H1 (cell line): ENCODE measurements at regions not wholly inside any gene's neighbourhood (a gene's known extent, or its start where the extent isn't known, plus 50 kb on each side); places are given as distances from the start of the nearest gene placed in this dataset.
"Not testable (repeated sequence)": the region's sequence is repeated elsewhere in the genome, so short reads cannot be mapped to it uniquely, and the experiment has no call there.

Source experiments
- CTCF ChIA-PET: fragments of 300-600 bp; sonication (Branson Sonifier 250); formaldehyde crosslinking; loops from one replicate; lab custom pipeline; 2021; ENCODE audit not compliant: partially characterized antibody; lab: Charles Lee
- POLR2A ChIA-PET: fragments of 300-600 bp; sonication (Branson Sonifier 250); formaldehyde crosslinking; loops from one replicate; lab custom pipeline; 2021; ENCODE audit warnings: inconsistent platforms; ENCODE audit not compliant: partially characterized antibody; lab: Charles Lee
- DNase-seq, 2 experiments: peaks; one replicate each; pipeline versions ENCODE4 v3.0.0 to v3.0.0-alpha.2; 2010 to 2022; ENCODE audit warnings: low spot score in 2 of 2, low read depth in 1 of 2, mixed read lengths in 1 of 2
- FAIRE-seq: peaks from 2 replicates; lab custom pipeline; 2011; peaks lifted over from hg19 to GRCh38; lab: Jason Lieb, UNC
- H2AFZ ChIP-seq: 2 replicates; pipeline ENCODE4 v1.8.1; 2012; ENCODE audit warnings: low read length, inconsistent platforms
- H2AK5ac ChIP-seq: 2 replicates; pipeline ENCODE4 v1.6.1; 2013; ENCODE audit warnings: low read depth, low read length
- H2BK120ac ChIP-seq: replicated peaks from 2 replicates; pipeline ENCODE3; 2013; ENCODE audit warnings: low read depth, low read length, inconsistent platforms
- H2BK12ac ChIP-seq: 2 replicates; pipeline ENCODE4 v1.6.1; 2013; ENCODE audit warnings: low read depth, low read length
- H2BK15ac ChIP-seq: 2 replicates; pipeline ENCODE4 v1.6.1; 2013; ENCODE audit warnings: low read length
- H2BK20ac ChIP-seq: 2 replicates; pipeline ENCODE4 v1.6.1; 2013; ENCODE audit warnings: low read length
- H2BK5ac ChIP-seq: 2 replicates; pipeline ENCODE4 v1.6.1; 2013; ENCODE audit warnings: low read depth, low read length
- H3K14ac ChIP-seq: 2 replicates; pipeline ENCODE4 v1.6.1; 2013; ENCODE audit warnings: inconsistent platforms; ENCODE audit not compliant: insufficient read length
- H3K18ac ChIP-seq: 2 replicates; pipeline ENCODE4 v1.6.1; 2013; ENCODE audit warnings: low read length; ENCODE audit errors: extremely low read depth
- H3K23ac ChIP-seq: 2 replicates; pipeline ENCODE4 v1.6.1; 2013; ENCODE audit warnings: inconsistent platforms; ENCODE audit not compliant: insufficient read length
- H3K23me2 ChIP-seq: 2 replicates; pipeline ENCODE4 v1.6.1; 2013; ENCODE audit warnings: low read depth, low read length
- H3K27ac ChIP-seq: 2 replicates; pipeline ENCODE4 v1.6.1; 2011; ENCODE audit warnings: low read depth, low read length, inconsistent platforms
- H3K27me3 ChIP-seq, 4 experiments: replicated peaks in 1 of 4; 1 replicate in 1 of 4; 2 replicates in 3 of 4; pipeline versions ENCODE4 v1.6.1 to v1.8.1; 2011 to 2013; ENCODE audit warnings: low read length in 3 of 4, mild to moderate bottlenecking in 3 of 4, inconsistent platforms in 2 of 4, mixed read lengths in 2 of 4, moderate library complexity in 1 of 4; ENCODE audit not compliant: control insufficient read depth in 3 of 4, insufficient read depth in 3 of 4; ENCODE audit errors: extremely low read depth in 1 of 4
- H3K36me3 ChIP-seq, 4 experiments: 2 replicates each; pipeline versions ENCODE4 v1.6.1 to v1.8.1; 2011 to 2013; ENCODE audit warnings: mild to moderate bottlenecking in 4 of 4, low read length in 3 of 4, moderate library complexity in 2 of 4, control low read depth in 1 of 4, inconsistent platforms in 1 of 4; ENCODE audit not compliant: insufficient read depth in 4 of 4, control insufficient read depth in 2 of 4
- H3K4ac ChIP-seq: replicated peaks from 2 replicates; pipeline ENCODE3; 2013; ENCODE audit warnings: low read length, low read depth, mixed read lengths, inconsistent platforms; ENCODE audit not compliant: insufficient read length
- H3K4me1 ChIP-seq, 4 experiments: replicated peaks in 1 of 4; 1 replicate in 1 of 4; 2 replicates in 3 of 4; pipeline versions ENCODE4 v1.6.1 to v1.8.1; 2011 to 2013; ENCODE audit warnings: low read length in 3 of 4, inconsistent platforms in 2 of 4, mixed read lengths in 1 of 4; ENCODE audit not compliant: insufficient read depth in 4 of 4, control insufficient read depth in 3 of 4
- H3K4me2 ChIP-seq, 2 experiments: 2 replicates each; pipeline versions ENCODE4 v1.6.1 to v1.8.1; 2011 to 2013; ENCODE audit warnings: low read depth in 2 of 2, low read length in 2 of 2, control low read depth in 1 of 2, inconsistent platforms in 1 of 2, mild to moderate bottlenecking in 1 of 2; ENCODE audit not compliant: insufficient read depth in 1 of 2
- H3K4me3 ChIP-seq, 4 experiments: fragments of 200-600, 300-600 bp in 1 of 4; sonication (generic), shearing (Covaris generic), sonication (Bioruptor Twin) in 1 of 4; 2 replicates each; pipeline versions ENCODE4 v1.5.1 to v1.8.1; 2011 to 2016; ENCODE audit warnings: low read length in 4 of 4, low read depth in 3 of 4, control low read depth in 2 of 4, inconsistent platforms in 2 of 4, mild to moderate bottlenecking in 2 of 4, mixed read lengths in 1 of 4, moderate library complexity in 1 of 4; ENCODE audit not compliant: insufficient read depth in 2 of 4; ENCODE audit errors: extremely low read depth in 1 of 4
- H3K56ac ChIP-seq: replicated peaks from 2 replicates; pipeline ENCODE3; 2013; ENCODE audit warnings: low read depth, mild to moderate bottlenecking, mixed read lengths, low read length, inconsistent platforms; ENCODE audit not compliant: insufficient read length
- H3K79me1 ChIP-seq: 2 replicates; pipeline ENCODE4 v1.6.1; 2013; ENCODE audit warnings: low read depth, low read length, control low read depth
- H3K79me2 ChIP-seq, 2 experiments: 2 replicates each; pipeline versions ENCODE4 v1.6.1 to v1.8.1; 2012 to 2013; ENCODE audit warnings: low read length in 2 of 2, mild to moderate bottlenecking in 2 of 2, inconsistent platforms in 1 of 2; ENCODE audit not compliant: insufficient read depth in 2 of 2, control insufficient read depth in 1 of 2
- H3K9ac ChIP-seq, 4 experiments: replicated peaks in 1 of 4; 1 replicate in 1 of 4; 2 replicates in 3 of 4; pipeline versions ENCODE4 v1.6.1 to v1.8.1; 2011 to 2013; ENCODE audit warnings: low read depth in 3 of 4, low read length in 3 of 4, control low read depth in 2 of 4, mild to moderate bottlenecking in 2 of 4, moderate library complexity in 2 of 4, inconsistent platforms in 1 of 4; ENCODE audit errors: extremely low read depth in 1 of 4
- H3K9me3 ChIP-seq, 2 experiments: 2 replicates each; pipeline versions ENCODE4 v1.6.1 to v1.8.1; 2012 to 2013; ENCODE audit warnings: mild to moderate bottlenecking in 2 of 2, moderate library complexity in 2 of 2, control low read depth in 1 of 2, inconsistent platforms in 1 of 2, low read depth in 1 of 2, low read length in 1 of 2, mixed read lengths in 1 of 2; ENCODE audit not compliant: insufficient read depth in 2 of 2
- H4K20me1 ChIP-seq, 2 experiments: replicated peaks in 1 of 2; 2 replicates each; pipeline versions ENCODE3 to v1.8.1; 2011 to 2013; ENCODE audit warnings: inconsistent platforms in 2 of 2, low read length in 2 of 2, mild to moderate bottlenecking in 1 of 2; ENCODE audit not compliant: insufficient read depth in 2 of 2, control insufficient read depth in 1 of 2
- H4K5ac ChIP-seq: 2 replicates; pipeline ENCODE4 v1.6.1; 2013; ENCODE audit warnings: low read length, low read depth, mixed read lengths, inconsistent platforms; ENCODE audit not compliant: insufficient read length
- H4K8ac ChIP-seq: 2 replicates; pipeline ENCODE4 v1.8.0; 2013; ENCODE audit warnings: mild to moderate bottlenecking, moderate library complexity, low read length, inconsistent platforms; ENCODE audit not compliant: insufficient read depth; ENCODE audit errors: extremely low read depth
- H4K91ac ChIP-seq: replicated peaks from 2 replicates; pipeline ENCODE3; 2013; ENCODE audit warnings: low read length, mixed read lengths, inconsistent platforms; ENCODE audit not compliant: insufficient read length
- WGBS, 2 experiments: shearing (Covaris generic) in 1 of 2; methylation state at CpG; one replicate each; pipeline versions ENCODE4 v1.1.6 to v1.1.7; 2013 to 2015; ENCODE audit warnings: low lambda C conversion rate in 2 of 2, mixed read lengths in 2 of 2, inconsistent platforms in 1 of 2, low coverage in 1 of 2, missing lambda C conversion rate in 1 of 2; ENCODE audit not compliant: insufficient replicate concordance in 2 of 2, insufficient coverage in 1 of 2, insufficient read length in 1 of 2; ENCODE audit errors: extremely low coverage in 1 of 2, missing lambda C conversion rate in 1 of 2; 5-methylcytosine and 5-hydroxymethylcytosine counted together

DNA sequence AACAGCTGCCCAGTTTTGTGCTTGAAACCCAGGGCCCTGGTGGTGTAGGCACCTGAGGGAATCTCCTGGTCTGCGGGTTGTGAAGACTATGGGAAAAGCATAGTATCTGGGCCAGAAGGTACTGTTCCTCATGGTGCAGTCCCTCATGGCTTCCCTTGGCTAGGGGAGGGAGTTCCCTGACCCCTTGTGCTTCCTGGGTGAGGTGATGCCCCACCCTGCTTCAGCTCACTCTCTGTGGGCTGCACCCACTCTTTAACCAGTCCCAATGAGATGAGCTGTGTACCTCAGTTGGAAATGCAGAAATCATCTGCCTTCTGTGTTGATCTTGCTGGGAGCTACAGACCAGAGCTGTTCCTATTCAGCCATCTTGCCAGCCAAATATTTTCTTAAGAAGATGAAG is 75.8 kb downstream of the NFKBIZ start:
- FAIRE-seq, POLR2A ChIA-PET: not testable (repeated sequence)

More for the DNA sequence above, 75.8 kb downstream of the NFKBIZ start:
- not testable (repeated sequence) for H3K14ac ChIP-seq, H3K4ac ChIP-seq, H4K20me1 ChIP-seq, H2BK20ac ChIP-seq, H3K36me3 ChIP-seq, DNase-seq, H3K79me1 ChIP-seq, H3K4me2 ChIP-seq, H2BK5ac ChIP-seq, H2AK5ac ChIP-seq, H3K9ac ChIP-seq, H2BK12ac ChIP-seq, H2BK120ac ChIP-seq, H3K27ac ChIP-seq, H3K56ac ChIP-seq, H3K79me2 ChIP-seq, H4K91ac ChIP-seq, H3K9me3 ChIP-seq, H2AFZ ChIP-seq, H3K27me3 ChIP-seq, H4K5ac ChIP-seq, H3K4me3 ChIP-seq, H3K23me2 ChIP-seq, H3K18ac ChIP-seq, H3K4me1 ChIP-seq, H2BK15ac ChIP-seq, H3K23ac ChIP-seq, H4K8ac ChIP-seq
- CTCF ChIA-PET: interaction anchor here (1.9 kb wide), 1 partner anchor 116 kb away, joined by 6 read pairs; no protein-coding TSS in a partner anchor
- WGBS, 2 experiments: 86% methylated on average over 1 of the region's 1 CpG; no CpG with 5 or more reads in 1 of the 2 experiments
